Left lung (tissue), 4 donors: ENCODE measurements at regions not wholly inside any gene's neighbourhood (a gene's known extent, or its start where the extent isn't known, plus 50 kb on each side); places are given as distances from the start of the nearest gene placed in this dataset.
A peak's percentile ranks its signal among the peaks of the same experiment; 100 is the strongest.

Experiments used
- ATAC-seq: fragments of 200-7000 bp; cut with Tn5 transposase; one replicate; pipeline ENCODE4 v1.9.1; 2020; ENCODE audit warnings: moderate library complexity
- DNase-seq, 4 donors: peaks; one replicate each; pipeline ENCODE4 v3.0.0-alpha.2; 2013 to 2020
- H3K27ac ChIP-seq, 2 donors: fragments of 200-600 bp; sonication (generic) in 1 of 2; one replicate each; pipeline versions ENCODE4 v1.5.0 to v1.8.0; 2020 to 2021
- H3K27me3 ChIP-seq, 2 donors: fragments of 200-600 bp; sonication (generic) in 1 of 2; one replicate each; pipeline versions ENCODE4 v1.5.0 to v1.8.0; 2020 to 2021
- H3K36me3 ChIP-seq, 2 donors: fragments of 200-600 bp; sonication (generic) in 1 of 2; one replicate each; pipeline versions ENCODE4 v1.5.0 to v1.8.0; 2020 to 2021
- H3K4me1 ChIP-seq, 2 donors: fragments of 200-600 bp; one replicate each; pipeline ENCODE4 v1.8.0; 2021
- H3K4me3 ChIP-seq, 2 donors: fragments of 200-600 bp; sonication (generic) in 1 of 2; one replicate each; pipeline versions ENCODE4 v1.5.0 to v1.8.0; 2020 to 2021; ENCODE audit warnings: mild to moderate bottlenecking in 1 of 2
- H3K9me3 ChIP-seq, 2 donors: fragments of 200-600 bp; sonication (generic) in 1 of 2; one replicate each; pipeline versions ENCODE4 v1.5.0 to v1.8.0; 2020 to 2021
- intact Hi-C, 2 donors: fragments of 100-400 bp; cut with DNase I; formaldehyde crosslinking; loops; one replicate each; pipeline versions ENCODE4 v1.11.2 to v1.14.2; 2022
- TF ChIP-seq, protein P1 (sequence below), 2 donors: fragments of 200-600 bp; sonication (generic) in 1 of 2; IDR thresholded peaks; one replicate each; pipeline versions ENCODE4 v1.5.0 to v1.8.0; 2021; ENCODE audit warnings: antibody characterized with exemption in 2 of 2
- donor health status: DM: no; HTN: yes; CAD: no.
- donor health status: DM: no; HTN: no; CAD: no.

DNA sequence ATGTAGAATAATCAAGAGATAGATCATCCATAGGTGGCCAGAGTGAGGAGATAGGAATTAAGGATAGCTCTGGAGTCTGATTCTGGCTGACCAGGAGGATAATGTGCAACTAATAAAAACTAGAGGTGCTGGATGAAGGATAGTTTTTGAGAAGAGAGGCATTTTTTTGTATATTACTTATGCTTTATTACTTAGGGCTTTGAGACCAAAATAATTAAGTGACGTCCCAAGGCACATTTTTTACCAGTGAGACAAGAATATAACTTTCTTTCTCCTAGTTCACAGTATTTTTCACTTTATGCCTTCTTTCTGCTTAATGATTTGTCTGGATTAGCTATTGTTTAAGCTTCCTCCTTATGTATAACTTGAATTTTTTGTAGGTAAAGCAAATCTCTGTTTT is 756.6 kb downstream of the TSN start:
- no peaks in the 10 kb centered on the region for H3K9me3 ChIP-seq
- H3K27ac ChIP-seq = no peak overlapping the region
- DNase-seq (no peak), ATAC-seq (no peak)
- intact Hi-C loops = no loop called here
- H3K4me1 ChIP-seq = no peaks in the 10 kb centered on the region
- no peak overlapping the region for H3K4me3 ChIP-seq
- no peaks in the 10 kb centered on the region for H3K27me3 ChIP-seq
- H3K36me3 ChIP-seq = no peaks in the 10 kb centered on the region
- TF ChIP-seq, protein P1, sequence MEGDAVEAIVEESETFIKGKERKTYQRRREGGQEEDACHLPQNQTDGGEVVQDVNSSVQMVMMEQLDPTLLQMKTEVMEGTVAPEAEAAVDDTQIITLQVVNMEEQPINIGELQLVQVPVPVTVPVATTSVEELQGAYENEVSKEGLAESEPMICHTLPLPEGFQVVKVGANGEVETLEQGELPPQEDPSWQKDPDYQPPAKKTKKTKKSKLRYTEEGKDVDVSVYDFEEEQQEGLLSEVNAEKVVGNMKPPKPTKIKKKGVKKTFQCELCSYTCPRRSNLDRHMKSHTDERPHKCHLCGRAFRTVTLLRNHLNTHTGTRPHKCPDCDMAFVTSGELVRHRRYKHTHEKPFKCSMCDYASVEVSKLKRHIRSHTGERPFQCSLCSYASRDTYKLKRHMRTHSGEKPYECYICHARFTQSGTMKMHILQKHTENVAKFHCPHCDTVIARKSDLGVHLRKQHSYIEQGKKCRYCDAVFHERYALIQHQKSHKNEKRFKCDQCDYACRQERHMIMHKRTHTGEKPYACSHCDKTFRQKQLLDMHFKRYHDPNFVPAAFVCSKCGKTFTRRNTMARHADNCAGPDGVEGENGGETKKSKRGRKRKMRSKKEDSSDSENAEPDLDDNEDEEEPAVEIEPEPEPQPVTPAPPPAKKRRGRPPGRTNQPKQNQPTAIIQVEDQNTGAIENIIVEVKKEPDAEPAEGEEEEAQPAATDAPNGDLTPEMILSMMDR (IDR thresholded peaks at IDR 0.05) = no peak

GRCh38 chr2:122514451-122514996 is 759.1 kb downstream of the TSN start:
- Histone ChIP-seq H3K27ac (no peak overlapping the region), H3K27me3 (no peaks in the 10 kb centered on the region), H3K36me3 (no peaks in the 10 kb centered on the region), H3K4me3 (no peak overlapping the region), H3K4me1 (no peaks in the 10 kb centered on the region), H3K9me3 (no peaks in the 10 kb centered on the region)
- intact Hi-C loops = no loop called here
- TF ChIP-seq, protein P1 (IDR thresholded peaks at IDR 0.05) = no peak
- ATAC-seq (no peak), DNase-seq (peak in 1 of 4 donors; percentile 17)

DNA sequence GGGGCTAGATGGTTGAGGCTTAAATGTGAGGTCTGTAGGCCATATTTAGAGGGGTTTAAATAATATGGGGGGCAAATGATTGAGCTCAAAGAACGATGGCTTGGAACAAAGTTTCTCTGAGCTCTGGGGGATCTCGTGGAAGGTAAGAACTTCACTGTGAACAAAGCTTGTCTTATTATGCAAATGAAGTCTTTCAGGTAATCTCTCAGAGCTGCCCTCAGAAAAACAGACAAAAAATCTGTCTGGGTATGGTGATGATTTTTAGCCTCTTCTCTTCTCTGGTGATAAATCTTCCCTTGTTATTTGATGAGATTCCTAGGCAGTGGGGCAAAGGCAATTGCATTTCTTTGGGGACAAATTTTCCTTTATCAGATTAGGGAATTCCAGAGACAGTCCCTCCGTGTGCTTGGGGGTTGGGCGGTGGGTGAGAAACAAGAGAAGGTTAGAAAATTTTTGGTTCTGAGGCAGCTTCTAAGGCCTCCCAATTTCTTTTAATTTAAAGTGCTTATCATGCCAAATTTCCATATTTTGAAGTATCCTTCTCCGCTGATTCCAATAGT is 760.4 kb downstream of the TSN start:
- TF ChIP-seq, protein P1 (IDR thresholded peaks at IDR 0.05) = no peak
- DNase-seq (no peak), ATAC-seq (no peak)
- intact Hi-C loops = no loop called here
- H3K27ac ChIP-seq = no peak overlapping the region
- no peaks in the 10 kb centered on the region for H3K4me1 ChIP-seq
- no peak overlapping the region for H3K4me3 ChIP-seq
- no peaks in the 10 kb centered on the region for H3K9me3 ChIP-seq
- no peaks in the 10 kb centered on the region for H3K36me3 ChIP-seq
- H3K27me3 ChIP-seq = no peaks in the 10 kb centered on the region

DNA sequence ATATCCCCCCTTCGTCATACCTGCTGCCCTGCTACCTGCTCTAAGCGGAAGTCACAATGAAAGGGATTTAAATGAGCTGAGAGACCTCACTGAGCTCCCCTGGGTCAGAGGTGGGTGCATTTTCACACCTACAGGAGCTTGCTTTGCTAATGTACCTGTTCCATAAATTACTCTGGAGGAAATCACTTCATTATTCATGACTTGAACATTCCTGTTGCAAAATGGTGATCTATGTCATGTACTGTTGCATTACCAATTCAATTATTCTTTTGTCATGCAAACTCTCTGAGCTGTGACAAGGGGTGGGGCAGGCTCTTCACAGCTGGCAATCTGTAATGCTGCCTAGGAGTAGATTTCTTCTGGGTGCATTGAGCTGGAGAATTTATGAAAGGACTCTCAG is 761.3 kb downstream of the TSN start:
- Histone ChIP-seq H3K27ac (no peak overlapping the region), H3K4me1 (no peaks in the 10 kb centered on the region), H3K27me3 (no peaks in the 10 kb centered on the region), H3K36me3 (no peaks in the 10 kb centered on the region), H3K9me3 (no peaks in the 10 kb centered on the region), H3K4me3 (no peak overlapping the region)
- no peak for ATAC-seq
- TF ChIP-seq, protein P1 (IDR thresholded peaks at IDR 0.05) = no peak
- intact Hi-C loops = no loop called here
- no peak for DNase-seq

DNA sequence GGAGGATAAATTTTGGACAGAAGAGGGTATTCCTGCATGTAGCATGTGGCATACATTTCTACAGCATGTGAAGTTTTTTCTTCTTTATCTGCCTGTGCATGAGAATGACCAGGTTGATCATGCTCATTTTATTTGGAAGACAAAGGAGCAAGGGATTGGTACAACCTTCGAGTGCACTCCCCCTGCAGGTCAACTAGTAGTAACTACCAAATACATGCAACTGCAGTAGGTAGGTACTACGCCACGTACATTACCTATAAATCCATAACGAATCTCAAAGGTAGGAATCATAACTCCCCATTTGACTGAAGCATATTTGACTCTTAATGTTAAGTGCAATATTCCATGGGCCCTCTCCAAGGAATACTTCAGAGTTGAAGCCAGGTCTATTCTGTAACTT is 763.9 kb downstream of the TSN start:
- DNase-seq = no peak
- H3K27ac ChIP-seq = no peak overlapping the region
- H3K27me3 ChIP-seq = no peaks in the 10 kb centered on the region
- TF ChIP-seq, protein P1 (IDR thresholded peaks at IDR 0.05) = no peak
- ATAC-seq = no peak
- no peaks in the 10 kb centered on the region for H3K4me1 ChIP-seq
- H3K4me3 ChIP-seq = no peak overlapping the region
- no peaks in the 10 kb centered on the region for H3K9me3 ChIP-seq
- intact Hi-C loops = no loop called here
- no peaks in the 10 kb centered on the region for H3K36me3 ChIP-seq
